HG02610 (cell line): ENCODE measurements at regions not wholly inside any gene's neighbourhood (a gene's known extent, or its start where the extent isn't known, plus 50 kb on each side); places are given as distances from the start of the nearest gene placed in this dataset.
A peak's percentile ranks its signal among the peaks of the same experiment; 100 is the strongest.

Experiments used
- ATAC-seq: cut with Tn5 transposase; IDR thresholded peaks from one replicate; pipeline ENCODE4 v1.9.1; 2021; ENCODE audit warnings: mild to moderate bottlenecking, moderate library complexity; ENCODE audit not compliant: unreplicated experiment

DNA sequence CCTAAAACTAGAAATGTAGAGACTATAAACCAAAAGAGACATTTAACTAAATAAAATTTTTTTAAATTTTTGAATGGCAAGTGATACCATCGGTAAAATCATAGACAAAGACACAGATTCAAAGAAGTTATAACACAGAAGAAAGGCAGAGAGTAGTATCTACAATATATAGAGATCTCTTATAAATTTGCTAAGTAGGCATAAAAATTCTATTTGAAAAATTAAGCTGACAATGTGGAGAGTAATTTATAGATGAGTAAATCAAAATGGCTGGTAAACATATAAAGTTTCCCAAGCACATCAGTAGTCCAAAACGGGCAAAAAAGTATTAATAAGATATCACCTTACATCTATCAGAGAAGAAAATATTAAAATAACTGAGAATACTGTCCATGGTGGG lies 1061.0 kb downstream of the ADGRL2 start:
- ATAC-seq: no peak

DNA sequence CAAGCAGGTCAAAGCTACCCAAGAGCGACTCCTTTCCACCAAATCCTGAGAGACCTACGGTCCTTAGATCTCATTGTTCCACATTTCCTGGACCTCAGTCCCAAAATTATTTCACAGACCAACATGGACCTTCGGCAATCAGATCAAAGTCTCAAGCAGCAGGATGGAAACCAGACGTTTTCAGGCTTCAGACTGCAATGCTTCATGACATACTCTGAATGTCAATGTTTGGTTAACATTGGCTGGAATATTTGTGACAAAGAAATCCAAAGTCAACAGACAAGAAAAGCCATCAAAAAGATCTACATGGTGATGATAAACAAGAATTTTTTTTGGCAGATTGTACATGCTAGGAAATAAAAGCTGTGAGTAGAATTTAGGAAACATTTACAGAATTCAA lies 1057.3 kb downstream of the ADGRL2 start:
- ATAC-seq: no peak

DNA sequence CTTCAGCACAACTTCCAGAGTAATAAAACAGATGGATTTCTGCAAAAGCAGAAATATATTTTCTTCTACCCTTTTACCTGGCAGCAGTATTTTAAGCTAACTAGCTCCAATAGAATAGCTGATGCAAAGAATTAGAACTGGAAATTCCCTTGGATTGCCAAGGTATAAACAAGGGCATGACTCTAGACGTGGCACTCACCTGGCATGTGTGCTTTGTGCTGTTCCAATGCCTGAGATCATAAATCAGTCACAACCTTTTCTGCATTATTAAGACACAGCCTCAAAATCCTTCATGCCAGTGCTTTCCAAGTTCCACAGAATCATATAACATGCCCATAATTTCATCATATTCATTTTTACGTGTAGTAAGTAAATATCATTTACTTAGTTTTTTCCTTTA lies 1048.7 kb downstream of the ADGRL2 start:
- ATAC-seq: no peak

DNA sequence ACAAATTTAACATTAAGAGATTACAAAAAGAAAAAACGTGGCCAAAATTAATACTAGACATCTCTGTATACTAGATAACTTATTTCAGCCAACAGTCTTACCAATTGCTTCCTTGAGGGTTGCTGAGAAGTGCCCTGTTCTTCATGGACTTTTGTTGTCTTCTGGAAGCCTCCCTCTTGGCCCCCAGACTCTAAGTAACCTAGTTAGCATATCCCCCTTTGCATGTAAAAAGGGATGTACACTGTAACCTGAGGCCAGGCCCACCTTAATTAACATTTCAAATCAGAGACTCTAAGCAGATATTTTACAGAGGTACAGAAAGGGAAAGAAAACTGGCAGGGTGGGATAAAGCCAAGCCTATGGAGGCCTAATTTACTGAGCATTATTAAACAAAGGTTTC lies 1047.3 kb downstream of the ADGRL2 start:
- ATAC-seq: no peak

DNA sequence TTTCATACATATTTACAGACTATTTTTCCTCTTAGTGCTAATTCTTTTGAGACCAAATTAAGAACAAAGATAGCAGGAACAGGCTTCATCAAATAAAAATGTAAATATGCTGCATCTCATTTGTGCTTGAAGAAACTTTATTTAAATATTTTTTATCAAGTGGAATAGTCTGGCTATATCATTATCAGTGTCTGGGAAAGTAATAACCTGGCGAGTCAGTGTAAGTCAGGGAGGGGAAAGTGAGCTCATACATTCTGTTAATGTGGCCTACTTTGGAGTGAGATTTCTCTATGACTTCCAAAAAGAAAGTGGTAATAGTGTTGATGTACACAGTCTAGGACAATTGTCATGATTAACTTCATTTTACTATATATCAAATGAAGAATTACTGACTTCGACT lies 1045.1 kb downstream of the ADGRL2 start:
- no peak for ATAC-seq

DNA sequence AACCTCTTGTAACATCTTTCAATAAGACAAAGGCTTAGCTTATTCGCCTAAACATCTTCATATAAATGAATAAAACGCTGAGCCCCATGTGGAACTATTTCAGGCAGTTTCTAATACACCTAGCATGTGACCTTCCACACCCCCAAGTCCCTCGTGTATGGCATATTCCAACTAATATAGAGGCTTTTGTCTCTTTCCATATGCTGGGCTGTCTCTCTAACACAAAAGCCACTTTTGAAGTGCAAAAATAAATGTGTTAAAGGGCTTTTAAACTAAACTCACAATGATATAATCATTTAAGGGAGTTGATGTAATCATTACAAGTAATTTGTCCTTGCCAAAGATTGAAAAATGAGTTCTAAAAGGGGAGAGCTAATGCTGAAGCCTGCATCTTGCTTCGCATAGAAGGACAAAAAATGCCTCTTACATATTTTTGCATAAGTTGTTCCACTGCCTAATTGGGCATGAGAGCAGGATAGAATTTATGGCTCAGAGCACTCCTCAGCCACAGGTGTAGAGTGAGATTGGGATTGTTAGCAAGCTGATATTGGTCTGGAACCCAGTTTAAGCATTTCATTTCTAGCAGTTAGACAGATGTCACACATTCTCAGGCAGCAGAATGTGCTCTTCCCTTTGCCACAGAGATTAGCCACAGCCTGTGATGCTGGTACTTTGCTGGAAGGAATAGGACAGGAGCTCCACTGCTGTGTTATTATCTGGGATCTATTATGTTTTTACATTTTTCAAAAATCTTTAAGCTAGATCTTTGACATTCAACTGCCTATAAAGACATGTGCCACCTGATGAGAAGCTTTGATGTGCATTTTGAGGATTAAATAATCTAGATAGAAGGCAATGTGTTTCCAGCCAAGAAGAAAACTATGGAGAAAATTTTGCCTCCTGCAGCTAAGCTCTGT lies 1044.4 kb downstream of the ADGRL2 start:
- no peak for ATAC-seq

DNA sequence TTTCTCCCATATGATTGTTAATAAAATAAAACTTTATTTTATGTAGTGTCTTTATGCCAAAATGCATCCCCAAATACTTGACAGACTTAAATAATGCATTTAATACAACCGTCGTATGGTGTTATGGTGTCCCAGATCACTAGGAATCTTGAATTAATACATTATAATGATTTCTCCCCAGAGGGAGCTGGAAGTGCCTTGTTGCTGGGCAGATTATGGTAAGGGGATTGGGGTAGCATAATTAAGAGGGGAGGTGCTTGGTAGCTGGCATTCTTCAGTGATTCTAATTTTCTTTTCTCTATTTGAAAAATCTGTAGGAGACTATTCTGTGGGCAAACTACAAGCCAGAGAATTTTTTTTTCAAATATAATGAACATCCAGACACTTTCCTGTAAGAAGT lies 1043.7 kb downstream of the ADGRL2 start:
- ATAC-seq: no peak

DNA sequence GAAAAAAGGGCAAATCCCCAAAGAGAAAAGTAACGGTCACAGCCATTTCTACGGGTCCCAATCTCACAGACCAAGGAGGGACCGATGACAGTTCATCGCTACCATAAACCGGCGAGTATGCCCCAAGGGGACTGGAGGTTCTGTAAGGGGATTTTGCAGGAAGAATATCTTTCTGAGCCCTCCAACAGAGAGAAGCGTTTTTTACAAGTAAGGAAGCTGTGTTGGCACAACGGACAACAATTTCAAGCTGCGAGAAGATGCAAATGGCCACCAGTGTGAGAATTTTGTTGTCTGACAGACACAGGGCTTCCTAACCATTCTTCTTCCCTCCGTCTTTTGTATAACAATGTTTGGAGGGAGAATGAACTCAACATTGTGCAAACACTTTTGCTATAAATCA lies 1043.1 kb downstream of the ADGRL2 start:
- no peak for ATAC-seq

DNA sequence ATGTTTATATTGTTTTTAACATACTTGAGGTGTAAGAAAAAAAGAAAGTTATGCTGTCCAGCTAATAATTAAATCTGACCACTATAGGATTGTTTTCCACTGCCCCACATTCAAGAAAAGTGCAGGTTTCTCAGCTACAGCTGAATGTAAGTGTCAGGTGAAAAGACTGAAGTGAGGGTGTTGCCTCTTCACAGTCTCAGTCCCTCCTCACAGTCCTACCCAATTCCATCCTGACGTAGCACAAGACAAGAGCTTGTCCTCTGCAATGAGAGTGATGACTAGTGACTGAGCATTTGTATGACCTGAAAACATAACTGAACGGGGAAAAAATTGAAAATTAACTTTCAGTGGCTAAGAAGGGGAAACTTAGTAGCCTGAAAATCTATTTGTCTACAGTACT lies 1039.5 kb downstream of the ADGRL2 start:
- no peak for ATAC-seq

DNA sequence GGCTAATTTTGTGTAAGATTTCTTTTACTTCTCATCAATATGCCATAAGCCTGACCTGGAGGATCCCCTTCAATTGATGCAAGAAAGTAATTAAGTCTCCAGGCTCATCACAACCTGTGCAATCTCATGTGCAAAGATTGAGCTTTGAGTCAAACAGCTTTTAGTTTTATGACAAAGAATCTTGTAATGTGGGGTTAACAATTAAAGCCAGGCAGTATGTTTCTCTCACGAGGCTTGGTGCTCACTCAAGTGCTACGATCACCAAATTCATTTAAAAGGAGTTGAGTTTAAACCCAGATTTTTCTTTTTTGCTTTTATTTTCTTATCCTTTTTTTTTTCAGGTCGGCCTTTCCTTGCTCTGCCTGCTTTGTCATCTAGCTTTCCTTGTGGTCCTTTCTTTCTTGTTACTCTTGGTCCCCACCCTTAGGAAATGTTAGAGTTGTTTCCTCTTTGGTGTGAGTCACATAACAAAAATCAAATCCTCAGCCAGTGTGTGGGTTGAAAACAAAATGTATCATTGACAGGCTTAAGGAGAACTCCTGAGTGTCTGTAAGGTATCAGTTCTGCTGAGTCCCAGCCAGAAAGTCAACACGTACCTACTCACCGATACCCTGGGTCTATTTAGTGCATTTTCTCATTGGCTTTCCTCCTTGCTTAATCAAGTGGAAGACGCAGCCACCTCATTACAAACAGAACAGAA lies 1037.2 kb downstream of the ADGRL2 start:
- no peak for ATAC-seq

DNA sequence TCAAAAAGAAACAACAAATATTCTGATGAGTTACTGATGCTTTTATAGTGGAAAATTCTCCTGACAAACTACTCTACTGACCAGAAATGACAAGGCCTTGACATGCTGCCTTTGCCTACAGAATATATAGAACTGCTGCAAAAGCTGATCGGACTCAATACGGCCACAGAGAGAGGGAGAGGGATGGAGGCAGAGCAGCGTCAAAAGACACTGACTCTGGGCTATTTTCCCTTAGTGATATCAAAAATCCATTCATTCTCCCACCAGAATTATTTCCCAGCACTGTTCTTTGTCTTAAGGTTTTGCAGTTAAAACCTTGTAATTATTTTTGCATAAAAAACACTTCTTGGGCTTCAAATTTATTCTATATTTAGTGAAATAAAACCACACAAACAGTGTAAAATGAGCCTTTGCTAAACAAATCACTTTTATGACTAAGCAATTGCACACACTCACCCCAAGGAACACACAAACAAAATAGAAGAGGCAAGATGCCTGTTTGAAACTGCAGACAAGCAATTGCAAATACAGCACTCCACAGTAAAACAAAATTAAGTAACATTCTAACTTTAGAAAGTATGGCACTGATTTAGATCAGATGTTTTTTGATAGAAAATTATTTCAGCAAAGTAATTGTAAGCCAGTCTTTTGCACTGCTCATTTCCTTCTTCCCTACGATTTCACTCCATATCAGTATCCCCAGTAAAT lies 1036.4 kb downstream of the ADGRL2 start:
- no peak for ATAC-seq

DNA sequence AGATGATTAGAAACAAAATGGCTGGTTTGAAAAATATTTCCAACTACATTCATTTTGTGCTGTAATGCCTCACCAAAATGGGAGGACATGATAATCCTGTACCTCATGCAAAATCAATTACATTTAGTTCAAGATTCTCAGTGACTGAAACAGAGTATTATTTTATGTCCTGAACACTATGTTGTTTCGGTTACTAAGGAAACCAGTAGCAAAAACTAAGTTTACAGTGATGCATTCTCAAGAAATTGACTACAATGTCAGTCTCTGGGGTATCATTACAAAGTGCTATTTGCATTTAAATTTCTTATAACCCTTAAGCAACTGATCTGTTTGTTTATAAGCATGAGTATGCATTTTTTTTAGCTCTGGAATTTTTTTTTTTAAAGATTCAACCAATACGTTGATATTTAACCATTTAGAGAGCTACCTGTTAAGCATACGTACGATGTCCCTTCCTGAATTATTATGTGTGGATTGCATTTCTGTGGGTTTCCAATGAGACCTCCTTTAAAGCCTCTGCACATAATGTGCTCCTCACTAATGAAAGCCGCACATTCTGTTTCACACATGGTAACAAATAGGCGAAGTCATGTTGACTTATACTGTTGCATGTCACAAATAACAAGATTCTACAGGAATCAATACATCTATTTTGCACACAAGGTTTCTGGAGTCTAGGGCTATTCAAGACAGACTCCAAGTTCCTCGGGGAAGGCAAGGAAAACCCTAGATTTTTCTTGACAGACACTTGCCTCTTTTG lies 1035.7 kb downstream of the ADGRL2 start:
- ATAC-seq: no peak

DNA sequence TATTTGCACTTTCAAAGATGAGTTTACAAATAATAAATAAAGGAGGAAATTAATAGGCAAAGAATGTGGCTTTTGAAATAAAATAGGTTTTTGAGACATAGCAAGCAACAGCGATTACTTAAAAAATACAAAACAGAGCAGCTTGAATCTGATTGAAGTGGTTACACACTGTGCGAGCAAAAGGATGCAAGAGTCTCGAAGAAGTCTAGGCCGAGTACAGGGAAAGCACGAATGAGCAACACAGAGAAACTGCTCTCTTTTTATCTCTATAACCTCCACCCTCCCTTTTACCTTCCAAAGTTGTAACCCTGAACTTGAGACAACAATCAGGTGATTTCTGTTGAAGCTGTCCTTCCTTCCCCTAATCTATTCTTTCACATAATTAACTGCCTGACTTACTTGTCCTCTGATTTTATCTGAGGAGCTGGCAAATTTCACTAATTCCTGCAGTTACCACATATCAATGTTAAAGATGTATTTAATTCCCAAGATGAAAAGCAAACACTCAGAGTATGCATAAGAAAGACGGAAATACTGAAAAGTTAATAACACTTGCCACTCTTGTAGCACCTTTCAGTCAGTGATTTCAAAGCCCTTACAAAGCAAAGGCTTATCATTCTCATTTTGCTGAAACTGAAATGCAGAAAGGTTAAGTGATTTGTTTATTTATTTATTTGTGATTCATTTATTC lies 1030.1 kb downstream of the ADGRL2 start:
- no peak for ATAC-seq

DNA sequence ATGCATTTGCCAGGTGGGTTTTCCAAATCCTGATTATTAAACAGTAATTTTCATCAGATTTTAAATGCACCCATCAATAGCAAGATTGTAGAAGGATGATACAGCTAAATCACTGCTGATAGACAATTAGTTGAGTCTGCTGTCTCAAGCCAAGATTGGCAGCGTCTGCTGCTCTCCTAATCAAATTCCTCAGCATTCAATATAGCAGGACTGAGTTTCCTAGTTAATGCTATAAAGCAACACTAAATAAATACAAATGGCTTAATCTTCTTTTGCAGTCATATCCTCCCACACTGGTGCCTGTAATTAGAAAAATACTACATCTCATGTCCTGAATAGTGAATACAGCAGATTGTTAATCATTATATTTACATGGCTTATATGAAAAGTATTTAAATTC lies 1028.8 kb downstream of the ADGRL2 start:
- no peak for ATAC-seq

DNA sequence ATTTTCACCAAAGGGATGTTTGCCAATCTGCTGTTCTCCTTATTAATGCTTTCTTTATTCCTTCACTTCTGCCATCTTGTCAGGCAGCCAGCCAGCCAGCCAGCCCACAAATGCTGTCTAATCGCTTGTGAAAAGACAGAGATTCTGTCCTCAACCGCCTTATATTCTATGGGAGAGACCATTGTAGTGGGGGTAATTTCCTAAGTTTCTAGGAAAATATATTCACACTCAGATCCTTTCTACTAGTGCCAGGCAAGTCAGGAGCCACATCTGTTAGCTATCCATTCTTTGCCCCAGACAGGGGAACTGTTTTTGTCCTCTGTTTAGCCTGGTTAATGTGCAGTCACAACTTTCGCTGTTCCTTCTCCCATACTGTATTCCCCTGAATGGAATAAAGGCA lies 1023.1 kb downstream of the ADGRL2 start:
- ATAC-seq: no peak

DNA sequence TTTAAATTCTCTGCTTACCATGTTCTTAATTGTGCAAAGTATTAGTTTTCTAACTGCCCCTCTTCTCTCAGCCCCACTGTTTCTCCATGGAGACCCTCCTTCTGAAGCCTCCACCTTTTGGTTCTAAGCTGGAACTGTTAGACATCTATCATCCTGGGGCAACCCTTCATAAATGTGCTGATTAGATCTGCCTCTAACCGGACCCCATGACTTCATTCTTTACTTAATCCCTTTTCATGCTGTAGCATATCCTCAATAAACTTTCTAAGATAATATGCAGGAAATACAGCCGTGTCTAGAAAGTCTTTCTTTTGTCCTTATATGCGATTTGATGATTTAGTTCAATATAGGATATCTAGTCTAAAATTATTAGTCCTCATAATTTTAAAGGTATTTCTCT lies 1020.1 kb downstream of the ADGRL2 start:
- ATAC-seq: no peak

DNA sequence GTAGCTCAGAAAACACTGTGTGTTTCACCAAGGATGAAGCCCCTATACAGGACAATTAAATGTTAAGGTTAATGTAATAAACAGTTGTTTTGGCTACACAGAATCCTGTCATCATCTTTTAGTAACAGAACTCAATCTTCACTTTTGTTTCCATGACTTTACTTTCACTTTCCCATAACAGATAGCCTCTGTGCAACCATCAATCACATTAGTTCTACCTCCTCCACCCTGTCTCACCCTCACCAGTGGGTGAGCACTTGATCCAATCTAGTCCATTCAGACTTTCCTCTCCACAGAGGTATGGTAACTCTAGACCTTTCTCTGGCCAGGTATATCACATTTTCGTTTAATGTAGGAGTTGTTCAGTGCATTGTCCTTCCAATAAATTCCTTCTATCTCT lies 1018.5 kb downstream of the ADGRL2 start:
- ATAC-seq: peak; percentile 78

DNA sequence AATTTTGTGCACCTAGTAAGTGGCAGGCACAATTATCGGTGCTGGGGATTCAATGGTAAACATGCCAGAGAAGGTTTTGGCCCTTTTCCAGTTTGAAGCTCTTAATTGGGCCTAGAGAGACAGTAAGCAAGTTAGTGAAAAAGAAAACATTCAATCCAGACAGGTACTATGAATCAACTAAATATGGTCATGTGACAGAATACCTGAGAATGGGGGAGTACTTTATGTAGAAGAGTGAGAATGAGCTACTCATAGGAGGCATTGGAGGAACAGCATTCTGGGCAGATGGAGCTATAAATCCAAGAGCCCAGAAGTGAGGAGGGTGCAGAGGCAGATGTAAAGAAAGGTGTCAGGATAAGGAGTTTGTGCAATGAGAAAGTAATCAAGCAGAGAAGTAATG lies 1017.9 kb downstream of the ADGRL2 start:
- no peak for ATAC-seq

DNA sequence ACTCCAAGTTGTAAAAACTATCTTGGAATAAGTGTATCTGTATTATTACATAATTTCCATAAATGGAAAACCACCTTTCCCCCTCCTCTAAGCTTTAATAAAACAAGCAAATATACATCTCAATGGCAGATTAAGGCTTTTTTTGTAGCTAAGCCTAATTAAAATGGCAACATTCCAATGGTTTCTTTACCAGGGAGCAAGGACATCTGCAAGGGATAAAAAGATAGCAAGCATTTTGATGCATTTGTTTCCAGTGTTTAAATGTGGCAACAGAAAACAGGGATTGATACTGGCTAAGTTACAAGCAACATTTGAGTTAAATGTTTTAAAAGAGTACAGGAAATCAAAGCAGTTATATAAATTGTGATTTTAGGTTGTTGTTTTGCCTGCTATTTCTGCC lies 1012.7 kb downstream of the ADGRL2 start:
- ATAC-seq: no peak

DNA sequence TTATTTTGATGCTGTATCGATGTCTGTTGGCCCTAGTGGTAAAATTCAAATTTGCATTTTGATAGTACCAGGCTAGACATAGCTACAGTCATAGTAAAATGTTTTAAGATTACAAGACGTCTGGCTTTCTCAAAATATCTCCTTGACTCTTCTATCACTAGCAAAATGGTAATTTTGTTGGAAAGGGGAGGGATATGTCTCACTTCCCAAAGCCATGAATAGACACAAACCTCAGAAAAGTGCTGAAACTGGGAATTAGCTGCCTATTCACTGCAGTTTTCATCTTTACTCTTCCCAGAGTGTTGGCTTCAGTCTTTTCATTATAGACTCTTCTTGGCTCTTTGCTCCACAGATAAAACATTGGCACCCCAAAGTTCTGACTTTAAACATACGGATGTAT lies 1009.9 kb downstream of the ADGRL2 start:
- no peak for ATAC-seq
